PFSK-1 (cell line): ENCODE measurements at regions not wholly inside any gene's neighbourhood (a gene's known extent, or its start where the extent isn't known, plus 50 kb on each side); places are given as distances from the start of the nearest gene placed in this dataset.

Source experiments
- FOXP2 ChIP-seq: optimal IDR thresholded peaks from 2 replicates; pipeline ENCODE3; 2011; ENCODE audit warnings: borderline replicate concordance, control low read depth, inconsistent platforms; ENCODE audit not compliant: insufficient read depth; ENCODE audit errors: extremely low read length, extremely low read depth
- POLR2AphosphoS5 ChIP-seq: IDR thresholded peaks from 2 replicates; pipeline ENCODE4 v1.6.1; 2012; ENCODE audit warnings: low read depth, mild to moderate bottlenecking, control low read depth, low read length, moderate library complexity
- SIN3A ChIP-seq: IDR thresholded peaks from 2 replicates; pipeline ENCODE4 v1.6.1; 2012; ENCODE audit warnings: mild to moderate bottlenecking, low read length, moderate library complexity, borderline replicate concordance; ENCODE audit not compliant: insufficient read depth
- TAF1 ChIP-seq: IDR thresholded peaks from 2 replicates; pipeline ENCODE4 v1.6.1; 2012; ENCODE audit warnings: low read length, control low read depth, borderline replicate concordance; ENCODE audit not compliant: insufficient read depth
- TF ChIP-seq, protein P1 (sequence below), 2 experiments: IDR thresholded peaks; 2 replicates each; pipeline versions ENCODE4 v1.6.1 to v1.8.0; 2011 to 2012; ENCODE audit warnings: low read depth in 2 of 2, low read length in 2 of 2, control low read depth in 1 of 2, inconsistent platforms in 1 of 2, mild to moderate bottlenecking in 1 of 2, moderate library complexity in 1 of 2; ENCODE audit not compliant: insufficient read depth in 1 of 2

DNA sequence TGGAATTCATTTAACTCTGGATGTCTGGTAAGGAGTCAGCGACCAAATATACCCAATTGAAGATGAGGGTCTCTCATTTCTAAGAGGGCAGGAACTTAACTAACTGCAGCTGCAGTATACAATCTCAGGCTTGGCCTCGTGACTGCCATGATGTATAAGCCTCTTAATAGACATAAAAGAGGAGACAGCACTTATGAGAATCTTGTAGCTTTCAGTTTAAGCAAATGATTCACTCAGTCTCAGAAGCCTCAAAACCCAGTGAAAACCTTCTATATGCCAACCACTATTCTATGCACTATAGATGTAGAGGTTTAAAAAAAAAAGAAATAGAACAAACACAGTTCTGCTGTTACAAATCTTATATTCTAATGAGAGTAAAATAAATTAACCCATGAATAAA, 513.9 kb downstream of the TBL1XR1 start:
- TF ChIP-seq FOXP2: no peak
- TF ChIP-seq TAF1: no peak
- TF ChIP-seq SIN3A: no peak
- TF ChIP-seq POLR2AphosphoS5: no peak
- TF ChIP-seq, protein P1, sequence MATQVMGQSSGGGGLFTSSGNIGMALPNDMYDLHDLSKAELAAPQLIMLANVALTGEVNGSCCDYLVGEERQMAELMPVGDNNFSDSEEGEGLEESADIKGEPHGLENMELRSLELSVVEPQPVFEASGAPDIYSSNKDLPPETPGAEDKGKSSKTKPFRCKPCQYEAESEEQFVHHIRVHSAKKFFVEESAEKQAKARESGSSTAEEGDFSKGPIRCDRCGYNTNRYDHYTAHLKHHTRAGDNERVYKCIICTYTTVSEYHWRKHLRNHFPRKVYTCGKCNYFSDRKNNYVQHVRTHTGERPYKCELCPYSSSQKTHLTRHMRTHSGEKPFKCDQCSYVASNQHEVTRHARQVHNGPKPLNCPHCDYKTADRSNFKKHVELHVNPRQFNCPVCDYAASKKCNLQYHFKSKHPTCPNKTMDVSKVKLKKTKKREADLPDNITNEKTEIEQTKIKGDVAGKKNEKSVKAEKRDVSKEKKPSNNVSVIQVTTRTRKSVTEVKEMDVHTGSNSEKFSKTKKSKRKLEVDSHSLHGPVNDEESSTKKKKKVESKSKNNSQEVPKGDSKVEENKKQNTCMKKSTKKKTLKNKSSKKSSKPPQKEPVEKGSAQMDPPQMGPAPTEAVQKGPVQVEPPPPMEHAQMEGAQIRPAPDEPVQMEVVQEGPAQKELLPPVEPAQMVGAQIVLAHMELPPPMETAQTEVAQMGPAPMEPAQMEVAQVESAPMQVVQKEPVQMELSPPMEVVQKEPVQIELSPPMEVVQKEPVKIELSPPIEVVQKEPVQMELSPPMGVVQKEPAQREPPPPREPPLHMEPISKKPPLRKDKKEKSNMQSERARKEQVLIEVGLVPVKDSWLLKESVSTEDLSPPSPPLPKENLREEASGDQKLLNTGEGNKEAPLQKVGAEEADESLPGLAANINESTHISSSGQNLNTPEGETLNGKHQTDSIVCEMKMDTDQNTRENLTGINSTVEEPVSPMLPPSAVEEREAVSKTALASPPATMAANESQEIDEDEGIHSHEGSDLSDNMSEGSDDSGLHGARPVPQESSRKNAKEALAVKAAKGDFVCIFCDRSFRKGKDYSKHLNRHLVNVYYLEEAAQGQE (IDR thresholded peaks at IDR 0.05; ENCODE audit: insufficient read depth in 1 of 2, low read depth in 2 of 2, low read length in 2 of 2): no peak

DNA sequence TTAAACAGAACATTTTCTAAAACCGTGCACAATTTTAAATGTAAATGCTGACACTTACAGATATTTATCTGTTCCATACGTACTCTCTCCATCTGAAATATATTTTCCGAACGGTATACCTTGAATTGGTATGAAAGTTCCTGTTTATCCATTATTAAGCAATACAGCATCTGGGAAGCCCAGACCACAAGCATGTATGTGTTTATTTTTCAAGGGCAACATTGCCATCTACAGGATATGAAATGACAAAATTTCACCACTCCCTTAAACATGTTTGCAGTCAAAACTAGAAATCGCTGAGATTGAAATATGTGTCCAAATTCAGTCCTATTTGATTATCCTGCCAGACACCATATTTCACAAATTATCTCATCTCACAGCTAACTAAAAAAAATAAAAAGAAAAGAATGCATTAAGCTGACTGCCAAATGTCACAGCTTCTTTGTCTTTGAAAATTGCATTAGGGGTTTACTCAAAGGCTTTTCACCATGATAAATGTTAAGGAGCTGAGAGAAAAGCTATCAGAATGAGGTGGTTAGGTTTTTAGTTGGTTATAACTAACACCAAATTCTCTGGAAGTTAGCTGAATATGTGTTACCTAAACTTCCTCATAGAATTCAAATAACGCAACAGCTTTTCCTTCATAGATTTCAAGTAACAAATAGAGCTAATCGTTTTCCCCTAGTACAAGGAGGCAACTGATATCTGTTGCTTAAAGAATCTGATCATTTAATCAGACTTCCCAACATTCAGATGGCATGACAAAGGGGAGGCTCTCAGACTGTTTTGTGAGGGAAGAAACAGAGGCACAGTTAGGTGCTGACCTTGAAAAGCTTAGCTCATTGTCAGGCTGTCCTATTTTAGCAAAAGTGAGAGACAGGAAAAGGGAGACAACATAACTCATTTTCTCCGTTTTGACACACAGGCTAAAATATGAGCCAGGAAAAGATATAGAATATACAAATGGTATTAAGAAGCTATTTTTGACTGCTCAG, 533.1 kb downstream of the TBL1XR1 start:
- TF ChIP-seq SIN3A: no peak

DNA sequence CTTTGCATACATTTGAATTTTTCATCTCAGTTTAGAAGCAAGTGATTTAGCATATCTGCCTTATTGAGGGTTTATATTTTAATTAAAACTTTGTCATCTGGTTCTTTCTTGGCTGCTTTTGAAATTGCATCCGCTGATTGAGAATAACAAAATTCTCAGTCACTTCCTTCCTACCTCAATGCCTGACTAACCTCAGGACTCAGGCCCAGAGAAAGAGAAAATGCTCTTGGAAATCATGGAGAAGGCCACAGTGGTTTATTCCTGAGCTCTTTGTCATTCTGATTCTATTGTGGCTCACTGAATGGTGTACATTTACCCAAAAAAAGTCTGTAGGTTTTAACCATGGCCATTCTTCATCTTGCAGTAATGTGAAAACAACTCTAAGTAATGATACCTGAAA, 533.9 kb downstream of the TBL1XR1 start:
- TF ChIP-seq TAF1 (no peak), POLR2AphosphoS5 (no peak), SIN3A (no peak), FOXP2 (no peak)
- TF ChIP-seq, protein P1 (IDR thresholded peaks at IDR 0.05; ENCODE audit: insufficient read depth in 1 of 2, low read depth in 2 of 2, low read length in 2 of 2): no peak

DNA sequence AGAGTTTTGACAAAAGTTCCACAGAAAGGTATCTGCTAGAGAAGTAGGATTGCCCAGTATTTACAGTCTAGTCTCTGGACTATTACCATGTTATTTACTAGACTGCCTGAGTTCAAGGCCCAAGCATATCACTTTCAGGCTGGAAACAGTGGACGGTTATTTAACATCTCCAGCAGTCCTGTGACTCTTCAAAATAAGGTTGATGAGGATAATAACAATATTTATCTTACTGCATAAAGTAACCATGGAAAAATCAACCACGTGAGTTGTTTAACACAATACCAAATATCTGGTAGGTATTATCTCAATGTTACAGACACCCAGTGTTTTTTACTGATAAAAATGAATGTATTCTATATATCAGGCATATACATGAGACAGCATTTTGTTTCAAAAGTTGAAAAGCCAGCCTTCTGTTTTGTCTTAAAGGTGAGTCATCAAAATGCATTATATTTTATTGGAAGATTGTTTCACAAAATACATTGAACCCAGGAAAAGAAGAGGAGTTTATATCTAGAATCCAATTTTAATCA, 535.8 kb downstream of the TBL1XR1 start:
- TF ChIP-seq, protein P1 (IDR thresholded peaks at IDR 0.05; ENCODE audit: insufficient read depth in 1 of 2, low read depth in 2 of 2, low read length in 2 of 2): no peak
- TF ChIP-seq FOXP2: no peak
- TF ChIP-seq SIN3A: no peak
- TF ChIP-seq TAF1: no peak
- no peak for TF ChIP-seq POLR2AphosphoS5

DNA sequence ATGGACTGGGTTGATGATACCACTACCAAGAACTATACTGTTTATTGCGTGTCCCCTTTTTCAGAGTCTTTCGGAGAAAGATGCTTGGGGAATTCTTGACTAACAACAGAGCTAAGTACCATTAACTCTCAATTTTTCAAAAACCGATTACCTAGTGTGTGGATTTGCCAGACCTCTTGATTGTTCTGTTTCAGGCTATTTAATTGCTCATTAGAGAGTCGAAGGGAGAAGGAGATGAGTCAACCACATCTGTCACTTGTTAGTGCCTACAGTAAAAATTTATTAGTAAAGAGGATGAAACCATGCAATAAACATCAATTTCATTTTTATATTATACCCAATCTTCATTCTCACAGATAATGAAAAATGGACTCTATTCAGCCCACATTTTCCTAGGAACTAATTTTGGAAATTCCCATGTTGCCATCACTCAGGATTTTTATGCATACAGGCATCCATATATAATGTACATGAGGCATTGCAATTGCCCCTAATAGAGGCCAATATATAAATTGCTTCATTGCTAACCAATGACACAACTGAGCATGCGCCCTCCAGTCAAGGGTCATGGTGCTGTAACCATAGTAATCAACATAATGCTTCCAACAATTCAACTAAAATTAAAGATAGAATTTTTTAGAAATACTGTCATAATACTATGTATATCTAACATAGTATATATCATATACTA, 541.7 kb downstream of the TBL1XR1 start:
- TF ChIP-seq TAF1 (no peak), SIN3A (no peak), FOXP2 (no peak), POLR2AphosphoS5 (no peak)
- TF ChIP-seq, protein P1 (IDR thresholded peaks at IDR 0.05; ENCODE audit: insufficient read depth in 1 of 2, low read depth in 2 of 2, low read length in 2 of 2): no peak
